HEK293T (cell line): ENCODE measurements at regions not wholly inside any gene's neighbourhood (a gene's known extent, or its start where the extent isn't known, plus 50 kb on each side); places are given as distances from the start of the nearest gene placed in this dataset.

Source experiments
- FOXM1 ChIP-seq: fragments of 450-650 bp; IDR thresholded peaks from 2 replicates; pipeline ENCODE4 v1.6.1; 2017; ENCODE audit warnings: mild to moderate bottlenecking, borderline replicate concordance
- SP1 ChIP-seq: fragments of 450-650 bp; IDR thresholded peaks from 2 replicates; pipeline ENCODE4 v1.6.1; 2017
- TARDBP ChIP-seq: fragments of 450-650 bp; IDR thresholded peaks from 2 replicates; pipeline ENCODE4 v1.6.1; 2016

GRCh38 chr4:186481998-186482790 lies 73.2 kb downstream of the MTNR1A start:
- TF ChIP-seq TARDBP (no peak), FOXM1 (no peak), SP1 (no peak)
